Stomach (tissue), 8 donors: ENCODE measurements at regions not wholly inside any gene's neighbourhood (a gene's known extent, or its start where the extent isn't known, plus 50 kb on each side); places are given as distances from the start of the nearest gene placed in this dataset.

Experiments used
- DNase-seq, 2 donors: peaks; one replicate each; pipeline versions ENCODE4 v3.0.0 to v3.0.0-alpha.2; 2013 to 2019
- H3K27ac ChIP-seq, 5 donors: fragments of 200-600 bp in 4 of 5; sonication (generic) in 4 of 5; one replicate each; pipeline ENCODE4 v1.5.1; 2013 to 2019; ENCODE audit warnings: mild to moderate bottlenecking in 1 of 5, moderate library complexity in 1 of 5
- H3K27me3 ChIP-seq, 3 donors: fragments of 200-600 bp; sonication (generic); one replicate each; pipeline ENCODE4 v1.5.1; 2017 to 2019; ENCODE audit warnings: mixed run types in 1 of 3
- H3K36me3 ChIP-seq, 4 donors: fragments of 200-600 bp; sonication (generic); 1 replicate in 3 of 4; 2 replicates in 1 of 4; pipeline ENCODE4 v1.5.1; 2016 to 2019
- H3K4me1 ChIP-seq, 4 donors: fragments of 200-600 bp; sonication (generic); one replicate each; pipeline ENCODE4 v1.5.1; 2016 to 2019
- H3K4me3 ChIP-seq, 4 donors: fragments of 200-600 bp; sonication (generic) in 3 of 4; one replicate each; pipeline ENCODE4 v1.5.1; 2016 to 2019; ENCODE audit warnings: mild to moderate bottlenecking in 1 of 4
- H3K9me3 ChIP-seq, 4 donors: fragments of 200-600 bp; sonication (generic); one replicate each; pipeline ENCODE4 v1.5.1; 2016 to 2019
- EP300 ChIP-seq: sonication (generic); formaldehyde crosslinking; IDR thresholded peaks from one replicate; pipeline ENCODE4 v1.6.1; 2017; ENCODE audit warnings: antibody characterized with exemption
- POLR2A ChIP-seq, 4 donors: fragments of 450-650 bp; IDR thresholded peaks; one replicate each; pipeline ENCODE4 v1.6.1; 2016; ENCODE audit warnings: antibody characterized with exemption in 4 of 4, control low read depth in 2 of 4, mild to moderate bottlenecking in 1 of 4, moderate library complexity in 1 of 4
- POLR2AphosphoS5 ChIP-seq, 3 donors: sonication (generic); formaldehyde crosslinking; IDR thresholded peaks; one replicate each; pipeline ENCODE4 v1.6.1; 2016; ENCODE audit warnings: antibody characterized with exemption in 3 of 3
- WGBS, 5 donors: extraction: QIAGEN DNeasy Blood & Tissue Kit in 3 of 5; methylation state at CpG; one replicate each; pipeline versions ENCODE4 v1.1.5 to v1.1.7; 2013 to 2018; 5-methylcytosine and 5-hydroxymethylcytosine counted together
- intact Hi-C: fragments of 100-400 bp; cut with DNase I; formaldehyde crosslinking; loops from one replicate; pipeline ENCODE4 v1.15.1; 2023; ENCODE audit warnings: low total_unique reads
- TF ChIP-seq, protein P1 (sequence below), 7 experiments: fragments of 450-650 bp in 4 of 7; fragments of 200-600 bp in 3 of 7; sonication (generic) in 3 of 7; IDR thresholded peaks; one replicate each; pipeline ENCODE4 v1.5.1; 2016 to 2019; ENCODE audit warnings: antibody characterized with exemption in 7 of 7, control low read depth in 2 of 7, mild to moderate bottlenecking in 1 of 7
- donor health status: healthy with polysubstance abuse.
- donor health status: Bipolar disorder and iron deficiency.
- donor health status: healthy.

DNA sequence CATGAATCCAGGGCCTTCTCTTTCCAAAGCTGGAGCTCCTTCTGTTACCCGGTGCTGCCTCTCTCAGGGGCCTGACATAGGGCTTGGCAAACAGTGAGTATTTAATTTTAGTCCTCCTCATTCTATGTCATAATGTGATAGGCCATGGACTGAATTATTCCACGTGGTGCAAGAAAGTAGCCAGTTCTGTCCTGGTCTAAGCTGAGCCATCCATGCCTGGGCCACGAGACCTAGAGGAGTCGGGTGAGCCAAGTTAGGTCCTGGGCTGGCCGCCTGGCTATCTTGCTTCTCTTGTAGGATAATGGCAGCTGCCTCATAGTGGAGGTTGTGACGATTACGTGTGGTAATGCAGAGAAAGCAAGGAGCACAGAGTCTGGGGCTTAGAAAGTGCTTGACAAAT lies 170.6 kb downstream of the FAM43A start:
- Histone ChIP-seq H3K4me1 (peaks cover 0 to 23% (median 9%) of the 10 kb centered on the region in 4 donors), H3K36me3 (no peaks in the 10 kb centered on the region), H3K27ac (no peak overlapping the region), H3K4me3 (no peak overlapping the region), H3K9me3 (no peaks in the 10 kb centered on the region), H3K27me3 (no peaks in the 10 kb centered on the region)
- 81 to 93% (median 89%) methylated on average over 7 of the region's 7 CpGs for WGBS, 5 donors
- intact Hi-C loops = no loop called here
- DNase-seq = no peak
- TF ChIP-seq POLR2A (IDR thresholded peaks at IDR 0.05) (no peak), POLR2AphosphoS5 (IDR thresholded peaks at IDR 0.05) (no peak), EP300 (no peak)
- TF ChIP-seq, protein P1, sequence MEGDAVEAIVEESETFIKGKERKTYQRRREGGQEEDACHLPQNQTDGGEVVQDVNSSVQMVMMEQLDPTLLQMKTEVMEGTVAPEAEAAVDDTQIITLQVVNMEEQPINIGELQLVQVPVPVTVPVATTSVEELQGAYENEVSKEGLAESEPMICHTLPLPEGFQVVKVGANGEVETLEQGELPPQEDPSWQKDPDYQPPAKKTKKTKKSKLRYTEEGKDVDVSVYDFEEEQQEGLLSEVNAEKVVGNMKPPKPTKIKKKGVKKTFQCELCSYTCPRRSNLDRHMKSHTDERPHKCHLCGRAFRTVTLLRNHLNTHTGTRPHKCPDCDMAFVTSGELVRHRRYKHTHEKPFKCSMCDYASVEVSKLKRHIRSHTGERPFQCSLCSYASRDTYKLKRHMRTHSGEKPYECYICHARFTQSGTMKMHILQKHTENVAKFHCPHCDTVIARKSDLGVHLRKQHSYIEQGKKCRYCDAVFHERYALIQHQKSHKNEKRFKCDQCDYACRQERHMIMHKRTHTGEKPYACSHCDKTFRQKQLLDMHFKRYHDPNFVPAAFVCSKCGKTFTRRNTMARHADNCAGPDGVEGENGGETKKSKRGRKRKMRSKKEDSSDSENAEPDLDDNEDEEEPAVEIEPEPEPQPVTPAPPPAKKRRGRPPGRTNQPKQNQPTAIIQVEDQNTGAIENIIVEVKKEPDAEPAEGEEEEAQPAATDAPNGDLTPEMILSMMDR (IDR thresholded peaks at IDR 0.05) = no peak

DNA sequence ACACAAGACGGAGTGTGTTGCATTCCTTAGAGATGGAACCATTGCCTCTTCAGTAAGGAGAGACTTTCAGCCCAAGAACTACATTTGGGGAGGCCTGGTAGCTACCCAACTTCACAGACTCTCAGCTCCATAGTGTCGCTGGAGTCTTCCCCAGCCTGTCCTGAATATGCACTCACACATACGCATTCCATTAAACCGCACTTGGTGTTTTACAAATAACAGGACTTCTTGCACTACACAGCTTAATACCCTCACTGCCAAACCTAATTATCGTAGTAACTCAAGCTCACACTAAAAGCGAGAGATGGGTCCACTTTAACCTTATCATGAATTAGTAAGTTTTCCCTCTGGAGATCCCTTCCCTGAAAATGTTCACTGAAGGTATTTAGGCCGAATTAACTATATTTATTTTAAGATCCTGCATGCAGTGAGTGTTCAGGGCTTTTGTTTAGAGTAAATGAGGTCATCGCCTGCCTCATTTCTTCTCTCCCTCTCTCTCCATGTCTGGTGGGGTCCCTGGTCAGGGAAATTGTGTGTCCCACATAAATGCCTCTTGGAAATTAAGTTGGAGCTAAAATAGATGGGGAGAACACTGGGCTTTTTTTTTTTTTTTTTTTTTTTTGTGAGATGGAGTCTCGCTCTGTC lies 171.9 kb downstream of the FAM43A start:
- TF ChIP-seq POLR2A (IDR thresholded peaks at IDR 0.05) = no peak
- TF ChIP-seq POLR2AphosphoS5 (IDR thresholded peaks at IDR 0.05) = no peak
- TF ChIP-seq, protein P1 (IDR thresholded peaks at IDR 0.05) = no peak
- no peak for TF ChIP-seq EP300
- Histone ChIP-seq H3K27me3 (no peaks in the 10 kb centered on the region), H3K36me3 (no peaks in the 10 kb centered on the region), H3K9me3 (no peaks in the 10 kb centered on the region), H3K27ac (no peak overlapping the region), H3K4me1 (peaks cover 0 to 23% (median 9%) of the 10 kb centered on the region in 4 donors), H3K4me3 (no peak overlapping the region)
- DNase-seq = no peak
- intact Hi-C loops = no loop called here
- WGBS, 5 donors = 70 to 84% (median 79%) methylated on average over 8 to 9 of the region's 9 CpGs

DNA sequence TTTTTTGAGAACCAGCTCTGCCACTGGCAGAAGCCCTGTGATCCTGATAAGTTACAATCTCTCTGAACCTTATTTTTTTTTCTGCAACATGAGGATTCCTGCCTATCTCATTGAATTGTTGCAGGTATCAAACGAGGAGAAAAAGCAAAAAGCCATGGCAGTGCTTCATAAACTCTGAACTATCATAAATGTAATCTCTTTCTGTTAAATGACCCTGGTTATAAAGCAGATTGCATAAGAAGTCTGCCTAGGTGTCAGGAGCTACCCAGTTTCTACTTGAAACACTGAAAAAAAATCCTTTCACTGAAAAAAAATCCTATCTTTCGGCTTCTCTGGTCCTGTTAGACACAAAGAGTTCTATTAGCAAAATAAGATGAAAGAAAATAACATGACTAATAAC lies 172.7 kb downstream of the FAM43A start:
- TF ChIP-seq POLR2AphosphoS5 (IDR thresholded peaks at IDR 0.05) = no peak
- TF ChIP-seq, protein P1 (IDR thresholded peaks at IDR 0.05) = no peak
- no peak for TF ChIP-seq EP300
- TF ChIP-seq POLR2A (IDR thresholded peaks at IDR 0.05) = no peak
- Histone ChIP-seq H3K27ac (no peak overlapping the region), H3K9me3 (no peaks in the 10 kb centered on the region), H3K36me3 (no peaks in the 10 kb centered on the region), H3K27me3 (no peaks in the 10 kb centered on the region), H3K4me1 (peaks cover 0 to 23% (median 9%) of the 10 kb centered on the region in 4 donors), H3K4me3 (no peak overlapping the region)
- intact Hi-C loops = no loop called here
- DNase-seq = no peak
- 76 to 90% (median 82%) methylated on average over 2 of the region's 2 CpGs for WGBS, 5 donors

DNA sequence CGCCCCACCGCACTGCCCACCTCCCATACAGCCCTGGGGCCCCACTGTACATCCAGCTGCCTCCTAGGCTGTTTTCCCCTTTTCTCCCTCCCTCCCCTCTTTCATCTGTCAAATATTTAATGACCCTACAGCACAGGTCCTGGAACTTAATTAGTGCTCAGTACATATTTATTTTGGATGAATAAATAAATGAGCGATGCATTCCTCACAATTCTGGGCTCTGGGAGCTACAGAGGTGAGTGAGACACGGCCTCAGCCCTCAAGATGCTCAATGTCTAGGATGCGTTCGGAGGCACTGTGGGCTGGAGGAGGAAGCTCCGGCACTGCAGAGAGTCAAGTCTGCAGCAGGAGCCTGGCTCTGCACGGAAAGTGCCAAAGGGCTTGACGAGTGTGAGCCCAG lies 175.0 kb downstream of the FAM43A start:
- Histone ChIP-seq H3K36me3 (no peaks in the 10 kb centered on the region), H3K27me3 (no peaks in the 10 kb centered on the region), H3K4me3 (no peak overlapping the region), H3K9me3 (no peaks in the 10 kb centered on the region), H3K4me1 (peaks cover 0 to 13% (median 5%) of the 10 kb centered on the region in 4 donors), H3K27ac (no peak overlapping the region)
- TF ChIP-seq, protein P1 (IDR thresholded peaks at IDR 0.05) = no peak
- TF ChIP-seq EP300 (no peak), POLR2AphosphoS5 (IDR thresholded peaks at IDR 0.05) (no peak), POLR2A (IDR thresholded peaks at IDR 0.05) (no peak)
- WGBS, 5 donors = 35 to 68% (median 46%) methylated on average over 9 of the region's 9 CpGs
- no peak for DNase-seq
- intact Hi-C loops = no loop called here
